K562 (cell line): ENCODE measurements at regions not wholly inside any gene's neighbourhood (a gene's known extent, or its start where the extent isn't known, plus 50 kb on each side); places are given as distances from the start of the nearest gene placed in this dataset.

Experiments
- ATAC-seq: fragments of 200-7000 bp; cut with Tn5 transposase; 3 replicates; pipeline ENCODE4 v1.9.1; 2020; ENCODE audit warnings: moderate library complexity
- BruUV-seq: library from RNA; stranded (reverse); fragments of 400-500 nt; replicated peaks from 2 replicates; lab custom pipeline; 2021; lab: Mats Ljungman, UMichigan
- CTCF ChIA-PET: fragments of 300-600 bp; formaldehyde crosslinking; extraction: SDS; loops from one replicate; lab custom pipeline; 2021; ENCODE audit warnings: low intra/inter-chr PET ratio; lab: Yijun Ruan, JAX
- POLR2A ChIA-PET: fragments of 300-600, 350-650 bp; sonication (Branson Sonifier 250); formaldehyde crosslinking; extraction: SDS; loops from one replicate; lab custom pipeline; 2021; ENCODE audit warnings: antibody characterized with exemption, inconsistent platforms; lab: Yijun Ruan, JAX
- DNase-seq, 4 experiments: peaks; one replicate each; pipeline versions ENCODE4 v3.0.0 to v3.0.0-alpha.2; 2011 to 2018; ENCODE audit warnings: low spot score in 3 of 4, mixed read lengths in 3 of 4; ENCODE audit errors: extremely low read depth in 1 of 4
- FAIRE-seq: peaks from 2 replicates; lab custom pipeline; 2011; peaks lifted over from hg19 to GRCh38; lab: Jason Lieb, UNC
- H2AFZ ChIP-seq: 2 replicates; pipeline ENCODE4 v1.6.0; 2011; ENCODE audit warnings: low read depth, low read length, control low read depth, inconsistent platforms
- H3K27ac ChIP-seq: fragments of 200-600 bp; 3 replicates; pipeline ENCODE4 v1.8.0; 2011; ENCODE audit warnings: low read depth, mild to moderate bottlenecking, control low read depth, inconsistent platforms, low read length, moderate library complexity, mixed read lengths; ENCODE audit errors: extremely low read depth
- H3K27me3 ChIP-seq, 2 experiments: fragments of 300-600 bp in 1 of 2; 2 replicates in 1 of 2; 3 replicates in 1 of 2; pipeline versions ENCODE4 v1.6.0 to v1.8.0; 2011; ENCODE audit warnings: inconsistent platforms in 2 of 2, low read length in 2 of 2, mild to moderate bottlenecking in 1 of 2, mixed read lengths in 1 of 2, moderate library complexity in 1 of 2; ENCODE audit not compliant: control insufficient read depth in 2 of 2, insufficient read depth in 2 of 2
- H3K36me3 ChIP-seq: fragments of 300-600 bp; 3 replicates; pipeline ENCODE4 v1.8.0; 2011; ENCODE audit warnings: mild to moderate bottlenecking, low read length, inconsistent platforms; ENCODE audit not compliant: control insufficient read depth, insufficient read depth
- H3K4me1 ChIP-seq, 2 experiments: fragments of 200-600 bp in 1 of 2; replicated peaks in 1 of 2; 2 replicates in 1 of 2; 3 replicates in 1 of 2; pipeline versions ENCODE4 v1.5.1 to v1.8.0; 2011; ENCODE audit warnings: inconsistent platforms in 2 of 2, low read length in 2 of 2, mild to moderate bottlenecking in 1 of 2, mixed read lengths in 1 of 2, moderate library complexity in 1 of 2; ENCODE audit not compliant: control insufficient read depth in 2 of 2, insufficient read depth in 2 of 2
- H3K4me2 ChIP-seq: 2 replicates; pipeline ENCODE4 v1.6.1; 2011; ENCODE audit warnings: low read length, control low read depth, inconsistent platforms, mixed read lengths; ENCODE audit not compliant: insufficient read depth
- H3K4me3 ChIP-seq: fragments of 200-600 bp; sonication (generic), shearing (Covaris generic); 2 replicates; pipeline ENCODE4 v1.5.1; 2016; ENCODE audit warnings: control low read depth, inconsistent platforms
- H3K79me2 ChIP-seq: fragments of 200-600 bp; 3 replicates; pipeline ENCODE4 v1.8.0; 2011; ENCODE audit warnings: low read length, inconsistent platforms; ENCODE audit not compliant: control insufficient read depth, insufficient read depth
- H3K9ac ChIP-seq, 2 experiments: 2 replicates each; pipeline versions ENCODE4 v1.6.0 to v1.6.1; 2011; ENCODE audit warnings: low read depth in 2 of 2, low read length in 2 of 2, control low read depth in 1 of 2, inconsistent platforms in 1 of 2, mild to moderate bottlenecking in 1 of 2, mixed read lengths in 1 of 2; ENCODE audit not compliant: insufficient read depth in 1 of 2
- H3K9me1 ChIP-seq: one replicate; pipeline ENCODE4 v1.6.0; 2011; ENCODE audit warnings: inconsistent platforms, mild to moderate bottlenecking, low read length, moderate library complexity; ENCODE audit not compliant: control insufficient read depth, insufficient read depth
- H3K9me3 ChIP-seq: replicated peaks from 2 replicates; pipeline ENCODE4 v1.5.1; 2011; ENCODE audit warnings: low read depth, low read length, inconsistent platforms; ENCODE audit not compliant: control insufficient read depth, insufficient read depth
- H4K20me1 ChIP-seq: replicated peaks from 2 replicates; pipeline ENCODE4 v1.6.1; 2011; ENCODE audit warnings: low read length, inconsistent platforms, mixed read lengths; ENCODE audit not compliant: control insufficient read depth, insufficient read depth
- DIDO1 ChIP-seq: fragments of 450-650 bp; IDR thresholded peaks from 2 replicates; pipeline ENCODE4 v1.6.1; 2016; ENCODE audit warnings: low read depth, missing biosample characterization, missing genetic modification characterization
- EP300 ChIP-seq: IDR thresholded peaks from 2 replicates; pipeline ENCODE4 v1.6.1; 2012; ENCODE audit warnings: low read length, improper control_type of control experiment
- HSF4 ChIP-seq: fragments of 250-450 bp; sonication (Bioruptor Pico); IDR thresholded peaks from 2 replicates; pipeline ENCODE4 v2.1.2; 2022; ENCODE audit warnings: mild to moderate bottlenecking, moderate library complexity, borderline replicate concordance
- KLF1 ChIP-seq: fragments of 450-650 bp; IDR thresholded peaks from 2 replicates; pipeline ENCODE4 v1.6.1; 2016; ENCODE audit warnings: missing genetic modification characterization, missing compliant biosample characterization
- MTA2 ChIP-seq: fragments of 450-650 bp; IDR thresholded peaks from 2 replicates; pipeline ENCODE4 v1.6.1; 2016; ENCODE audit warnings: low read depth
- MXI1 ChIP-seq: IDR thresholded peaks from 2 replicates; pipeline ENCODE4 v1.6.1; 2011; ENCODE audit warnings: low read depth, mild to moderate bottlenecking, improper control_type of control experiment, low read length
- NFATC3 ChIP-seq: fragments of 450-650 bp; IDR thresholded peaks from 2 replicates; pipeline ENCODE4 v1.6.1; 2017; ENCODE audit warnings: mild to moderate bottlenecking
- TEAD1 ChIP-seq, 2 experiments: fragments of 450-650 bp in 1 of 2; sonication (generic) in 1 of 2; formaldehyde crosslinking; IDR thresholded peaks; 2 replicates each; pipeline versions ENCODE4 v1.4.0 to v1.8.0; 2020 to 2022; ENCODE audit warnings: mild to moderate bottlenecking in 2 of 2, missing genetic modification reagents in 1 of 2
- TOE1 ChIP-seq, 2 experiments: fragments of 450-650 bp in 1 of 2; sonication (generic) in 1 of 2; formaldehyde crosslinking in 1 of 2; IDR thresholded peaks; 2 replicates each; pipeline versions ENCODE4 v1.7.1 to v1.8.0; 2016 to 2022; ENCODE audit warnings: borderline replicate concordance in 2 of 2, mild to moderate bottlenecking in 2 of 2, antibody characterized with exemption in 1 of 2, inconsistent platforms in 1 of 2, low read depth in 1 of 2, missing genetic modification reagents in 1 of 2, moderate library complexity in 1 of 2
- ZFP30 ChIP-seq: fragments of 250-450 bp; sonication (Bioruptor Pico); IDR thresholded peaks from 2 replicates; pipeline ENCODE4 v1.8.0; 2022; ENCODE audit warnings: moderate library complexity, mild to moderate bottlenecking, inconsistent platforms, borderline replicate concordance
- WGBS: fragments of 100-300 bp; shearing (Covaris generic); methylation state at CpG from one replicate; pipeline ENCODE4 v1.1.6; 2016; ENCODE audit warnings: low coverage, mixed read lengths; ENCODE audit not compliant: insufficient coverage; ENCODE audit errors: missing lambda C conversion rate; 5-methylcytosine and 5-hydroxymethylcytosine counted together
- in situ Hi-C: fragments of 300-500 bp; cut with MboI; formaldehyde crosslinking; loops from 4 replicates; pipeline ENCODE4 v1.15.0; 2018; ENCODE audit warnings: inconsistent platforms, mixed read lengths
- intact Hi-C: fragments of 100-400 bp; cut with micrococcal nuclease; formaldehyde crosslinking; loops from 2 replicates; pipeline ENCODE4 v1.14.2; 2022
- TF ChIP-seq, protein P1 (sequence below): fragments of 450-650 bp; IDR thresholded peaks from 2 replicates; pipeline ENCODE4 v1.6.1; 2016; ENCODE audit warnings: mild to moderate bottlenecking
- TF ChIP-seq, protein P2 (sequence below), 2 experiments: fragments of 450-650 bp; IDR thresholded peaks; 2 replicates each; pipeline ENCODE4 v1.6.1; 2016
- TF ChIP-seq, protein P3 (sequence below), 2 experiments: IDR thresholded peaks in 1 of 2; conservative IDR thresholded peaks in 1 of 2; 2 replicates each; pipeline ENCODE4 v1.6.1; 2016; ENCODE audit warnings: low read depth in 2 of 2, mild to moderate bottlenecking in 1 of 2, missing compliant biosample characterization in 1 of 2, missing genetic modification characterization in 1 of 2, moderate library complexity in 1 of 2

DNA sequence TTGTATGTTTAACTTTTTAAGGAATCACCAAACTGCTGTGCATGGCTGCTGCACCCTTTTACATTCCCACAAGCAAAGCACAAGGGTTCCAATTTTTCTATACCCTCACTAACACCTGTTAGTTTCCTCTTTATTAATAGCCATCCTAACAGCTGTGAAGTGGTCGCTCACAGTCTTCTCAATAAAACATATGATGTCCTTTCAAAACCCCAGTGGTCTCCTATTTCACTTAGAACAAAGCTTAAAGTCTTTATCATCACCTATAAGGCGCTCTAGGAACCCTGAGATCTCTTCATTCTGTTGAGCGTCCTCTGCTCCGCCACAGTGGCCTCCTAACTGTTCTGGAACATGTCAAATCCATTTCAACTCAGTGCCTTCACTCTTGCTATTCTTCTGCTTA is 400.5 kb downstream of the KLF12 start:
- Histone ChIP-seq H3K9me1 (no peaks in the 10 kb centered on the region), H3K9me3 (no peaks in the 10 kb centered on the region), H3K27me3 (no peaks in the 10 kb centered on the region), H3K9ac (no peak overlapping the region), H3K36me3 (no peaks in the 10 kb centered on the region), H3K4me2 (no peak overlapping the region), H2AFZ (no peak overlapping the region), H3K79me2 (no peaks in the 10 kb centered on the region), H3K27ac (no peak overlapping the region), H3K4me3 (no peak overlapping the region), H4K20me1 (no peaks in the 10 kb centered on the region), H3K4me1 (no peaks in the 10 kb centered on the region)
- ATAC-seq (no peak), FAIRE-seq (no peak), DNase-seq (no peak)
- ChIA-PET CTCF (no interaction called here), POLR2A (no interaction called here)
- 0% methylated on average over 4 of the region's 4 CpGs for WGBS
- intact Hi-C loops (no loop called here), in situ Hi-C loops (no loop called here)
- no TSS peak for BruUV-seq
- TF ChIP-seq, protein P1, sequence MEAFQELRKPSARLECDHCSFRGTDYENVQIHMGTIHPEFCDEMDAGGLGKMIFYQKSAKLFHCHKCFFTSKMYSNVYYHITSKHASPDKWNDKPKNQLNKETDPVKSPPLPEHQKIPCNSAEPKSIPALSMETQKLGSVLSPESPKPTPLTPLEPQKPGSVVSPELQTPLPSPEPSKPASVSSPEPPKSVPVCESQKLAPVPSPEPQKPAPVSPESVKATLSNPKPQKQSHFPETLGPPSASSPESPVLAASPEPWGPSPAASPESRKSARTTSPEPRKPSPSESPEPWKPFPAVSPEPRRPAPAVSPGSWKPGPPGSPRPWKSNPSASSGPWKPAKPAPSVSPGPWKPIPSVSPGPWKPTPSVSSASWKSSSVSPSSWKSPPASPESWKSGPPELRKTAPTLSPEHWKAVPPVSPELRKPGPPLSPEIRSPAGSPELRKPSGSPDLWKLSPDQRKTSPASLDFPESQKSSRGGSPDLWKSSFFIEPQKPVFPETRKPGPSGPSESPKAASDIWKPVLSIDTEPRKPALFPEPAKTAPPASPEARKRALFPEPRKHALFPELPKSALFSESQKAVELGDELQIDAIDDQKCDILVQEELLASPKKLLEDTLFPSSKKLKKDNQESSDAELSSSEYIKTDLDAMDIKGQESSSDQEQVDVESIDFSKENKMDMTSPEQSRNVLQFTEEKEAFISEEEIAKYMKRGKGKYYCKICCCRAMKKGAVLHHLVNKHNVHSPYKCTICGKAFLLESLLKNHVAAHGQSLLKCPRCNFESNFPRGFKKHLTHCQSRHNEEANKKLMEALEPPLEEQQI, result no peak
- TF ChIP-seq TOE1 (IDR thresholded peaks at IDR 0.05; ENCODE audit: borderline replicate concordance) (no peak), TOE1 (CRISPR knock-in tag; IDR thresholded peaks at IDR 0.05; ENCODE audit: borderline replicate concordance, low read depth) (no peak), TEAD1 (CRISPR knock-in tag; IDR thresholded peaks at IDR 0.05) (no peak), EP300 (no peak), MTA2 (no peak), ZFP30 (no peak), MXI1 (no peak), HSF4 (no peak), NFATC3 (no peak), DIDO1 (no peak), KLF1 (tag) (no peak)
- TF ChIP-seq, protein P2, sequence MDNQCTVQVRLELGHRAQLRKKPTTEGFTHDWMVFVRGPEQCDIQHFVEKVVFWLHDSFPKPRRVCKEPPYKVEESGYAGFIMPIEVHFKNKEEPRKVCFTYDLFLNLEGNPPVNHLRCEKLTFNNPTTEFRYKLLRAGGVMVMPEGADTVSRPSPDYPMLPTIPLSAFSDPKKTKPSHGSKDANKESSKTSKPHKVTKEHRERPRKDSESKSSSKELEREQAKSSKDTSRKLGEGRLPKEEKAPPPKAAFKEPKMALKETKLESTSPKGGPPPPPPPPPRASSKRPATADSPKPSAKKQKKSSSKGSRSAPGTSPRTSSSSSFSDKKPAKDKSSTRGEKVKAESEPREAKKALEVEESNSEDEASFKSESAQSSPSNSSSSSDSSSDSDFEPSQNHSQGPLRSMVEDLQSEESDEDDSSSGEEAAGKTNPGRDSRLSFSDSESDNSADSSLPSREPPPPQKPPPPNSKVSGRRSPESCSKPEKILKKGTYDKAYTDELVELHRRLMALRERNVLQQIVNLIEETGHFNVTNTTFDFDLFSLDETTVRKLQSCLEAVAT (IDR thresholded peaks at IDR 0.05), result no peak
- TF ChIP-seq, protein P3, sequence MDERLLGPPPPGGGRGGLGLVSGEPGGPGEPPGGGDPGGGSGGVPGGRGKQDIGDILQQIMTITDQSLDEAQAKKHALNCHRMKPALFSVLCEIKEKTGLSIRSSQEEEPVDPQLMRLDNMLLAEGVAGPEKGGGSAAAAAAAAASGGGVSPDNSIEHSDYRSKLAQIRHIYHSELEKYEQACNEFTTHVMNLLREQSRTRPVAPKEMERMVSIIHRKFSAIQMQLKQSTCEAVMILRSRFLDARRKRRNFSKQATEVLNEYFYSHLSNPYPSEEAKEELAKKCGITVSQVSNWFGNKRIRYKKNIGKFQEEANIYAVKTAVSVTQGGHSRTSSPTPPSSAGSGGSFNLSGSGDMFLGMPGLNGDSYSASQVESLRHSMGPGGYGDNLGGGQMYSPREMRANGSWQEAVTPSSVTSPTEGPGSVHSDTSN (CRISPR knock-in tag; IDR thresholded peaks at IDR 0.05; ENCODE audit: low read depth), result no peak
- TF ChIP-seq, protein P3 (tag; conservative IDR thresholded peaks at IDR 0.05; ENCODE audit: low read depth), result no peak
